SK-N-SH treated with all-trans-retinoic acid at 6 μM for 48 hours (cell line): ENCODE measurements at regions not wholly inside any gene's neighbourhood (a gene's known extent, or its start where the extent isn't known, plus 50 kb on each side); places are given as distances from the start of the nearest gene placed in this dataset.

Source experiments
- ARNTL ChIP-seq: fragments of 450-650 bp; formaldehyde crosslinking; IDR thresholded peaks from 2 replicates; pipeline ENCODE4 v1.5.0; 2020; ENCODE audit warnings: low read depth, mild to moderate bottlenecking, moderate library complexity, borderline replicate concordance
- OSR1 ChIP-seq: fragments of 250-450 bp; sonication (Bioruptor Pico); IDR thresholded peaks from 2 replicates; pipeline ENCODE4 v1.8.0; 2022; ENCODE audit warnings: moderate library complexity, mild to moderate bottlenecking, inconsistent platforms
- ZC3H10 ChIP-seq: fragments of 250-450 bp; sonication (Bioruptor Pico); IDR thresholded peaks from 2 replicates; pipeline ENCODE4 v1.5.1; 2021; ENCODE audit warnings: mild to moderate bottlenecking, moderate library complexity
- ZFP3 ChIP-seq: fragments of 250-450 bp; sonication (Bioruptor Pico); IDR thresholded peaks from 2 replicates; pipeline ENCODE4 v1.5.0; 2020; ENCODE audit warnings: mild to moderate bottlenecking, moderate library complexity
- TF ChIP-seq, protein P1 (sequence below): fragments of 250-450 bp; sonication (Bioruptor Pico); IDR thresholded peaks from 2 replicates; pipeline ENCODE4 v1.5.1; 2020; ENCODE audit warnings: low read depth, mild to moderate bottlenecking, moderate library complexity

DNA sequence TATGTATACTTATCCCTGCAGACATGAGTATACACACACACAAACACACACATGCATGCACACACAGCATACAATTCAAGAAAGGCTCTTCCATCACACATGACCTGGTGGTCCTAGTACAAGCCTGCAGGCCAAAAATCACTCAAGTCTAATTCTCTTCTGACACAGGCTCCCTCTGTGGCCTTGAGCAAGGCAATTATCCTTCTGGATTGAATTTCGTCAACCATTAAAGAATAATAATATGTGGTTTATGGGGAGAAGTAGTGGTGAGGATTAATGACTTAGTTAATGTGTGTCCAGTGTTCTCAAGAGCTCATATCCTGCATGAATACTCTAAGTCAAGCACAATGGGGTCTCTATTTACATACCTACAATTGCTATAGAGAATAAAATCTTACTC, 161.8 kb upstream of the KIAA1217 start:
- TF ChIP-seq ZC3H10 (CRISPR knock-in tag) (no peak), ZFP3 (no peak), OSR1 (CRISPR knock-in tag) (no peak), ARNTL (CRISPR knock-in tag) (no peak)
- TF ChIP-seq, protein P1, sequence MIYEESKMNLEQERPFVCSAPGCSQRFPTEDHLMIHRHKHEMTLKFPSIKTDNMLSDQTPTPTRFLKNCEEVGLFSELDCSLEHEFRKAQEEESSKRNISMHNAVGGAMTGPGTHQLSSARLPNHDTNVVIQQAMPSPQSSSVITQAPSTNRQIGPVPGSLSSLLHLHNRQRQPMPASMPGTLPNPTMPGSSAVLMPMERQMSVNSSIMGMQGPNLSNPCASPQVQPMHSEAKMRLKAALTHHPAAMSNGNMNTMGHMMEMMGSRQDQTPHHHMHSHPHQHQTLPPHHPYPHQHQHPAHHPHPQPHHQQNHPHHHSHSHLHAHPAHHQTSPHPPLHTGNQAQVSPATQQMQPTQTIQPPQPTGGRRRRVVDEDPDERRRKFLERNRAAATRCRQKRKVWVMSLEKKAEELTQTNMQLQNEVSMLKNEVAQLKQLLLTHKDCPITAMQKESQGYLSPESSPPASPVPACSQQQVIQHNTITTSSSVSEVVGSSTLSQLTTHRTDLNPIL, result no peak
